ENCODE measurements at regions not wholly inside any gene's neighbourhood (a gene's known extent, or its start where the extent isn't known, plus 50 kb on each side); places are given as distances from the start of the nearest gene placed in this dataset.

- no peak for TF ChIP-seq CTCF (conservative IDR thresholded peaks at IDR 0.05; ENCODE audit: low read length)
- TF ChIP-seq EZH2phosphoT487 (IDR thresholded peaks at IDR 0.05; ENCODE audit: borderline replicate concordance, low read depth, low read length) = no peak
These were observed 489.1 kb upstream of the SALL1 start for GRCh38 chr16:51640196-51640595.

All from OCI-LY7 (cell line).